HUES48 (cell line): ENCODE measurements at regions not wholly inside any gene's neighbourhood (a gene's known extent, or its start where the extent isn't known, plus 50 kb on each side); places are given as distances from the start of the nearest gene placed in this dataset.
A peak's percentile ranks its signal among the peaks of the same experiment; 100 is the strongest.

Experiments
- H3K27ac ChIP-seq: one replicate; pipeline ENCODE4 v1.7.0; 2013; ENCODE audit warnings: low read depth, low read length, inconsistent platforms
- H3K27me3 ChIP-seq: 2 replicates; pipeline ENCODE4 v1.6.1; 2013; ENCODE audit warnings: mild to moderate bottlenecking, low read length; ENCODE audit not compliant: control insufficient read depth, insufficient read depth
- H3K36me3 ChIP-seq: 2 replicates; pipeline ENCODE4 v1.6.1; 2013; ENCODE audit warnings: low read length; ENCODE audit not compliant: control insufficient read depth, insufficient read depth
- H3K4me1 ChIP-seq: 2 replicates; pipeline ENCODE4 v1.6.1; 2013; ENCODE audit warnings: mild to moderate bottlenecking, low read length; ENCODE audit not compliant: control insufficient read depth, insufficient read depth
- H3K4me3 ChIP-seq: 2 replicates; pipeline ENCODE4 v1.5.1; 2013; ENCODE audit warnings: mild to moderate bottlenecking, low read depth, low read length
- H3K9ac ChIP-seq: 2 replicates; pipeline ENCODE4 v1.6.1; 2013; ENCODE audit warnings: mild to moderate bottlenecking, low read depth, low read length, moderate library complexity
- H3K9me3 ChIP-seq: 2 replicates; pipeline ENCODE4 v1.6.1; 2013; ENCODE audit warnings: low read length; ENCODE audit not compliant: control insufficient read depth, insufficient read depth

DNA sequence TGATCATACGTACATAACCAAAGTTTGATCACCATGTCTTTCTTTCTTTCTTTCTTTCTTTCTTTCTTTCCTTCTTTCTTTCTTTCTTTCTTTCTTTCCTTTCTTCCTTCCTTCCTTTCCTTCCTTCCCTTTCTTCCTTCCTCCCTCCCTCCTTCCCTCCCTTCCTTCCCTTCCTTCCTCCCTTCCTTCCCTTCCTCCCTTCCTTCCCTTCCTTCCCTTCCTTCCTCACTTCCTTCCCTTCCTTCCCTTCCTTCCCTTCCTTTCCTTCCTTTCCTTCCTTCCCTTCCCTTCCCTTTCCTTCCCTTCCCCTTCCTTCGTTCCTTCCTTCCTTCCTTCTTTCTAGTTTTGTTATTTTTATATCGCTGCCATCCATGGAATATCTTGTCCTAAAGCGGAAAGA lies 406.7 kb upstream of the DDX18 start:
- Histone ChIP-seq H3K4me1 (no peaks in the 10 kb centered on the region), H3K27ac (no peak overlapping the region), H3K9ac (no peak overlapping the region)

DNA sequence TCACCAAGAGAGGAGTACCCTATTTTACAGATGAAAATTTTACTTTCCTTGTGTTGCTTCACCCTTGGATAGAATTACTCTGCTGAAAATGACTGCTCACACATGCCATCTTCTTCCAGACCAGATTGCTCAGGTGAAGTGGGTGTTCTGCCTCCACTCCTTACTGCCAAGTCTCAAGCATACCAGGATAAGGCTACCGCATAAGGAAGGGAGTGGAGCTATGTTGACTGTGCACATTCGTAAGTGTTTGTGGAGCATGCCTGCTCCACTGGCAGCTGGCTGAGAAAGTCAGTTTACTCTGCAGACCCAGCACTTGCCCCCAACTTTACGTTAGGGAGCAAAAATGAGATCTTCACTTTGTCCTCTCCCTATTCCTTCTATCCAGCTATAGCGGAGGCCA lies 405.0 kb upstream of the DDX18 start:
- no peak overlapping the region for H3K9ac ChIP-seq

More for the DNA sequence above, 406.7 kb upstream of the DDX18 start:
- no peak overlapping the region for H3K4me3 ChIP-seq
- no peaks in the 10 kb centered on the region for H3K9me3 ChIP-seq
- no peaks in the 10 kb centered on the region for H3K27me3 ChIP-seq
- no peaks in the 10 kb centered on the region for H3K36me3 ChIP-seq

DNA sequence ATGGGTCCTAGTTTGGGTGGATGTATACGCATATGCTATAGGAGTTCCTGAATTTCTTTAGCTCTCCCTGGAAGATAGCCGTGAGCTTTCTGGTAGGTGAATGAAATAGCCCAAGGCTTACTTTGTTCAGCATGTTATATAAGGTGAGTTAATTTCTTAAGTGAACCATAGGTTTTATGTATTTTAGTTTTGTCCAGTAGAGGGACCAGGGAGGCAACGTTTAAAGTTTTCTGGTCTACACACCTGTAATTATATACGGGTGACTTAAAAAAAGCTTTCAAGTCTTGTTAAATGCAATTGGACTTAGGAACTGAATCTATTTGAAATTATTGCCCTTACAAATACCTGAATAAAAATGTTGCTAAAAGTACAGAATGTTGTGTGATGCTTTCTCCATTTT lies 402.5 kb upstream of the DDX18 start:
- no peaks in the 10 kb centered on the region for H3K27me3 ChIP-seq
- no peak overlapping the region for H3K27ac ChIP-seq
- no peaks in the 10 kb centered on the region for H3K4me1 ChIP-seq

More for the DNA sequence above, 405.0 kb upstream of the DDX18 start:
- Histone ChIP-seq H3K36me3 (no peaks in the 10 kb centered on the region), H3K27me3 (no peaks in the 10 kb centered on the region), H3K4me1 (no peaks in the 10 kb centered on the region), H3K4me3 (no peak overlapping the region), H3K9me3 (no peaks in the 10 kb centered on the region), H3K27ac (no peak overlapping the region)

DNA sequence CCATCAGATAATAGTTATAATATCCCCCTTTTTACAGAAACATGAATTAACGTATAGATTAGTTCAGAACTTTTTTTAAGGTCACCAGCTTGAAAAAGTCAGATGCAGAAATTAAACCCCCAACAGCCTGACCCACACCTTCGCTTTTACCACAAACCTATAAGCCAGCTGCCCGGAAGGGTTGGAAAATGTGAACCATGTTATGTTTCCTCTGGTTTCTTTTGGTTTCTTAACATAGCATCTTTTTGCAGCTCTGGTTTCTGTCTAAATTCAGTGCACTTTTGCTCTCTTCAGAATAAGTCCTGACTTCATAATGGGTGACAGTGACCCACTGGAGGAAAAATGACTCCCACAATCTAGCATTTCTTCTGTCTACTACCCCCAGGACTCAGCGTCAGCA lies 381.7 kb upstream of the DDX18 start:
- no peaks in the 10 kb centered on the region for H3K4me1 ChIP-seq
- H3K4me3 ChIP-seq = no peak overlapping the region
- H3K9ac ChIP-seq = no peak overlapping the region
- no peak overlapping the region for H3K27ac ChIP-seq
- no peaks in the 10 kb centered on the region for H3K9me3 ChIP-seq
- H3K36me3 ChIP-seq = no peaks in the 10 kb centered on the region
- no peaks in the 10 kb centered on the region for H3K27me3 ChIP-seq

More for the DNA sequence above, 402.5 kb upstream of the DDX18 start:
- Histone ChIP-seq H3K4me3 (no peak overlapping the region), H3K36me3 (no peaks in the 10 kb centered on the region), H3K9ac (no peak overlapping the region), H3K9me3 (no peaks in the 10 kb centered on the region)

DNA sequence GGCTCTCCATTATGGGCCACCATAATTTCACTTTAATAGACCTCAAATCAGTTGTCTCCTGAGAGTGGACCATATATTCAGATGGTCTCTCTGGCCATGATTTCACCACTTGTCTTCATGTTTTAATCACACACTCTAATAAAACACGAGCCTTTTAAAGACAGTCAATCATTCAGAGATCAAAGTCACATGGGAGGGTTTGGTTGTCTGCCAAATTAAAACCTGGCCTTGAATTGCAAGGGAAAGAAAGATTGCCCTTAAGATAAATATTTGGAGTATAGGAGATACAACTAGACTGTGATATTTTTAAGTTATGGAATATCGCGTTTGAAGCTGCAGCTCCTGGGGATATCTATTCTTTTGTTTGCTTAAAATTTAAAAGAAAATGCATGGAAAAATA lies 377.8 kb upstream of the DDX18 start:
- no peaks in the 10 kb centered on the region for H3K4me1 ChIP-seq
- no peak overlapping the region for H3K9ac ChIP-seq
- H3K27ac ChIP-seq = no peak overlapping the region
- no peaks in the 10 kb centered on the region for H3K36me3 ChIP-seq
- H3K9me3 ChIP-seq = no peaks in the 10 kb centered on the region
- H3K27me3 ChIP-seq = no peaks in the 10 kb centered on the region
- no peak overlapping the region for H3K4me3 ChIP-seq

DNA sequence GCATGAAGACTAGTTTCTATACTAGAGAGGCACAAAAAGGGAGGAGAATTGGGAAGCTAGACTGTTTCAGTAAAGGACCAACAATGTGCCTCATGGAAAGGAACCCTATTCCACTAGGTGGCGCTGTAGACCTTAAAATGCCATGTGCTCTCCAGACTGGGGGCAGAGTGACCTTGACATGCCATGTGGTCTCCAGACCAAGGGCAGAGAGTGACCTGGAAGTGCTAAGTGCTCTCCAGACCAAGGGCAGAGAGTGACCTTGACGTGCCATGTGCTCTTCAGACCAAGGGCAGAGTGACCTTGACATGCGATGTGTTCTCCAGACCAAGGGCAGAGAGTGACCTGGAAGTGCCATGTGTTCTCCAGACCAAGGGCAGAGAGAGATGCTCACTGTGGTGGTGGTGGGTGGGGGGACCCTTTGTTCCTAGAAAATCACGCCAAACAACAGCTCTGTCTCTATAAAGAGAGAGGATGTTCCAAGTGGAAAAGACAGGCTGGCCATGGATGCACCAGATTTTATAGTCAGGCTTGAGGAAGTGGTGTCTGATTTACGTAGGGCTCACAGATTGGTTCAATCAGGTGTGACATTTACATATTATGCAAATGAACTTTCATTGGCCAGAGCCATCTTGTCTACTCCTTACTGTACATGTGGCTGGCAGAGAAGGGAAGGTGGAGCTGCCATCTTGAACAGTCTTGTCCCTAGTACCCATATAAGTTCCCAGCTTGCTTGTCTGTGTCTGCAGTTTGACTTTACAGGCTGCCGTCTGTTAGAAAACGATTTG lies 344.0 kb upstream of the DDX18 start:
- no peaks in the 10 kb centered on the region for H3K36me3 ChIP-seq
- no peak overlapping the region for H3K27ac ChIP-seq
- no peaks in the 10 kb centered on the region for H3K27me3 ChIP-seq
- H3K4me1 ChIP-seq = peaks cover 2% of the 10 kb centered on the region; the same call in 1 of the 2 replicates
- no peak overlapping the region for H3K4me3 ChIP-seq
- H3K9me3 ChIP-seq = peaks cover 5% of the 10 kb centered on the region
- H3K9ac ChIP-seq = no peak overlapping the region

DNA sequence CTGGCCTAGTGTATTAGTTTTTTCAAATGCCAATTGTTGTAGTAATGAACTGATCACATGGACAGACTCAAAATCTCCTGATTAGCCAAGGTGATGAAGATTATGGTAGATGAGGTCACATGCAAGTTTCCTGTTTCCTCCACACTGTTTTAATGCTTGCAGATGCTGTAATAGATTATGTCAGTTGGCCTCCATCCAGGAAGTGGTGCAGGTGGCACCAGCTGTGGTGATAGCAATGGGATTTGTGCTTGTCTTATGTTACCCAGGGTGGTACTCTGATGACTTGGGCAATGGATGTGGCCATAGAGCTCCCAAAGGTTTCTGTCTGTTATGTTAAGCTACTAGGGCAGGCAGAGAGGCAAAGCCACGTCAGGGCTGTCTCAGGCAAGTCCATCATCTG lies 332.9 kb upstream of the DDX18 start:
- Histone ChIP-seq H3K9me3 (no peaks in the 10 kb centered on the region), H3K9ac (no peak overlapping the region), H3K4me3 (no peak overlapping the region), H3K36me3 (no peaks in the 10 kb centered on the region), H3K27ac (no peak overlapping the region), H3K27me3 (no peaks in the 10 kb centered on the region), H3K4me1 (no peaks in the 10 kb centered on the region)

DNA sequence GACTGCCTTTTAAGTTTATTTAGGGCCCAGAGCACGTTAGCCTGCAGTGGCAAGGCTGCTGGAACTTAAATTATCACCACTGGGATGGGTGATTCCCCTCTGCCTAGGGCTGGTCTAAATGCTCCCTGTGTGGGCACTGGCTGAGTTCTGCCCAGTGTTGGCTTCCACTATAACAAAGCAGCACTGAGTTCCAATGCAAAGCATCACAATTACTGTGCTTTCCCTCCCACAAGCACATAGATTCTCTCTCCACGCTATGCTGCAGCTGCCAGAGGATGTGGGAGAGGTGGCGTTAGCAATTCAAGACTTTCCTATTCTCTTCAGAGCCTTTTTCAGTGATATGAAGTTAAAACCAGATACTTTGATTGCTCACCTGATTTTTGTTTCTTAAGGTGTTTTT lies 328.9 kb upstream of the DDX18 start:
- Histone ChIP-seq H3K27ac (no peak overlapping the region), H3K9ac (no peak overlapping the region), H3K9me3 (no peaks in the 10 kb centered on the region), H3K4me3 (no peak overlapping the region), H3K27me3 (no peaks in the 10 kb centered on the region), H3K36me3 (no peaks in the 10 kb centered on the region), H3K4me1 (no peaks in the 10 kb centered on the region)

DNA sequence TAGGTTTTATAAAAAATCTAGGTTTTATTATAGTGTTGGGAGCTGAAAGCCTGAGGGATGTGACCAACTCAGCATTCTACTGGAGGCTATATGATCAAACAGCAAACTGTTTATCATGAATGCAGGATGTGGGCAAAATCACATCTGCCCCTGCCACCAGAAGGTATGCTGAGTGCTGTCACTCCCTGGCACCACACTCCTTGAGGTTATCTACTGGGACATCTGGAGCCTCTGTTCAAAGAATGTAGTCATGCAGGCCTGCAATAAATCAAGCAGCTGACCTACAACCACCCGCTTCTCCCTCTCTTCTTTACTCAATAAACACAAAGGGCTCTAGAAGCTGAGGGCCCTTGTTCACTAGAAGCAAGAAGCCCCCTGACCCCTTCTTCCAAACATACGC lies 328.4 kb upstream of the DDX18 start:
- no peak overlapping the region for H3K9ac ChIP-seq

DNA sequence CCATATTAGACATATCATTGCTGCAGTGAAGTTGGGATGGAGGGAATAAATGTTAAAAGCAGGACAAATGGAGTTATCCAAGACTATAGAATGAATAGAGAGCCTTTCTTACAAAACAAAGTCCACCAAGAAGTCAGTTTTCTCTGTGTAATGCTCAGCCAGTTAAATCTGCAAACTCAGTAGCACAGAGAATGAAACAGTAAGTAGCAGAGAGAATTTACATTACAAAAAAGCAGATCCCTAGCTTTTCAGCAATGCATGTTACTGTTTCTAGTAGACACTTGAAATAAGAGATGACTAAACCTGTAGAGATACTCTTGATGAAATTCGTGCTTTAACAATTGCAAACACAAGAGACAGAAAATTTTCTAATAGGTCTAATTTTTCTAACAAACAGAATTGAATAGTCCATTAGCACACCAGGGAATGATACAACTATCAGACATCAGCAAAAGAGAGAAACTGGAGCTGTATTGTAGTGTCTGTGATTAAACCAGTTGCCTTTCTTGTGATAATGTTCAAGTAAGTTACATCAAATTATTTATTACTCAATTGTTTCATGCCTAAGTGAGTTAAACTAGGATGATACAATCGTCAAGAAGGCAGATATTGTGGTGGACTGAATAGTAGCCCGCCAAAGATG lies 322.2 kb upstream of the DDX18 start:
- Histone ChIP-seq H3K27ac (peak overlapping the region; percentile 25), H3K9me3 (peaks cover 8% of the 10 kb centered on the region; the same call in 1 of the 2 replicates), H3K4me3 (no peak overlapping the region), H3K4me1 (peaks cover 16% of the 10 kb centered on the region), H3K36me3 (no peaks in the 10 kb centered on the region), H3K27me3 (no peaks in the 10 kb centered on the region), H3K9ac (no peak overlapping the region)

More for the DNA sequence above, 328.4 kb upstream of the DDX18 start:
- no peaks in the 10 kb centered on the region for H3K27me3 ChIP-seq
- H3K36me3 ChIP-seq = no peaks in the 10 kb centered on the region
- no peak overlapping the region for H3K4me3 ChIP-seq
- H3K4me1 ChIP-seq = no peaks in the 10 kb centered on the region
- H3K9me3 ChIP-seq = no peaks in the 10 kb centered on the region
- no peak overlapping the region for H3K27ac ChIP-seq

DNA sequence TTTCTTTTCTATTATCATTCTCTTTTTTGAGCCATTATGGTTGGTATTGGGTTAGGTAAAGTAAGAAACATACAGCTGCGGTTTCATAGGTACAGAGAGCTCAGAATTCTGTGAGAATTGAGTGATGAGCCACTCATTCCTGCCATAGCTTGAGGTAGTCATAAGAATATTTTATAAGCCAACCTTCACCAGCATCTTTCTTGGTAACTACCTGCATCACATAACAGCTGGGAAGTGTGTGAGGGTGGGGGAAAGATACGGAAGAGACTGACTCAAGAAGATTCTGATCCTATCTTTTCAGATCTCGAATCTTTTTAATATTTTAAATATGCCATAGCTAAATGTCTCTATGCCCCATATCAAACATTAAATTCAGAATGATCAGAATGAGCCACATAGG lies 313.8 kb upstream of the DDX18 start:
- H3K36me3 ChIP-seq = no peaks in the 10 kb centered on the region
- no peaks in the 10 kb centered on the region for H3K4me1 ChIP-seq
- no peaks in the 10 kb centered on the region for H3K27me3 ChIP-seq
- no peak overlapping the region for H3K9ac ChIP-seq
- H3K27ac ChIP-seq = no peak overlapping the region
- no peak overlapping the region for H3K4me3 ChIP-seq
- peaks cover 8% of the 10 kb centered on the region; the same call in 1 of the 2 replicates for H3K9me3 ChIP-seq
